GM12892 (cell line): ENCODE measurements at regions not wholly inside any gene's neighbourhood (a gene's known extent, or its start where the extent isn't known, plus 50 kb on each side); places are given as distances from the start of the nearest gene placed in this dataset.

ENCODE experiments used
- POLR2A ChIP-seq: IDR thresholded peaks from 2 replicates; pipeline ENCODE4 v1.6.1; 2011; ENCODE audit warnings: low read depth, low read length, control low read depth
- POLR2AphosphoS5 ChIP-seq: IDR thresholded peaks from 2 replicates; pipeline ENCODE4 v1.6.1; 2011; ENCODE audit warnings: low read depth, low read length, control low read depth

GRCh38 chr18:5772306-5773105, 122.8 kb downstream of the TMEM200C start:
- TF ChIP-seq POLR2A (no peak), POLR2AphosphoS5 (no peak)
